ENCODE measurements at regions not wholly inside any gene's neighbourhood (a gene's known extent, or its start where the extent isn't known, plus 50 kb on each side); places are given as distances from the start of the nearest gene placed in this dataset.

DNA sequence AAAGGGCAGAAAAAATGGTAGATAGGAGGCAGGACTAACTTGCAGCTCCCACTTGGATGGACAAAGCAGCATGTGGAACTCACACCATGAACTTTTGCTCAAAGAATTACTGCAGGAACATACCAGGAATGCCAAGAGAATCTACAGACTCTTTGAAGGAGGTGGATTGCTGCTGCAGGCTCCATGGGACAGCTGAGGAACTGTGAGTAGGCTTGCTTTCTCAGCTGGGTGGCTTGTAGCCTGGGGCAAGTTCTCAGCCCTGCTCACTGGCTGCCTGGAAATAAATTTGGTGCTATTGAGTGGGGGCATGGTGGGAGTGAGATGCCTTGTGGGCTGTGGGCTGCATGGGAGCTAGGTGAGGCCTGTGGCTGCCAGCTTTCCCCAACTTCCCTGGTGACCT lies 574.5 kb downstream of the PRELID2 start:
- no peak overlapping the region for H3K4me2 ChIP-seq (ENCODE audit: low read depth, low read length)
- H3K9ac ChIP-seq (ENCODE audit: insufficient read depth, low read depth, low read length): no peak overlapping the region
- no peak for FAIRE-seq
- H3K9me3 ChIP-seq (ENCODE audit: low read length): no peaks in the 10 kb centered on the region
- DNase-seq (ENCODE audit: low spot score): no peak
- no peak overlapping the region for H3K4me3 ChIP-seq (replicated peaks in 1 of 3; ENCODE audit: insufficient read depth in 1 of 3, low read depth in 2 of 3, low read length in 3 of 3)
- no peak overlapping the region for H3K27ac ChIP-seq (ENCODE audit: extremely low read length, insufficient read depth, low read length)
- TF ChIP-seq, protein P1, sequence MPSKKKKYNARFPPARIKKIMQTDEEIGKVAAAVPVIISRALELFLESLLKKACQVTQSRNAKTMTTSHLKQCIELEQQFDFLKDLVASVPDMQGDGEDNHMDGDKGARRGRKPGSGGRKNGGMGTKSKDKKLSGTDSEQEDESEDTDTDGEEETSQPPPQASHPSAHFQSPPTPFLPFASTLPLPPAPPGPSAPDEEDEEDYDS (CRISPR knock-in tag; IDR thresholded peaks at IDR 0.05): no peak
- TF ChIP-seq, protein P2, sequence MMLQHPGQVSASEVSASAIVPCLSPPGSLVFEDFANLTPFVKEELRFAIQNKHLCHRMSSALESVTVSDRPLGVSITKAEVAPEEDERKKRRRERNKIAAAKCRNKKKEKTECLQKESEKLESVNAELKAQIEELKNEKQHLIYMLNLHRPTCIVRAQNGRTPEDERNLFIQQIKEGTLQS (CRISPR knock-in tag; IDR thresholded peaks at IDR 0.05): no peak
- TF ChIP-seq HMG20A (CRISPR knock-in tag; IDR thresholded peaks at IDR 0.05; ENCODE audit: borderline replicate concordance): no peak
- no peak for TF ChIP-seq MIER2 (CRISPR knock-in tag; IDR thresholded peaks at IDR 0.05)
- TF ChIP-seq, protein P3, sequence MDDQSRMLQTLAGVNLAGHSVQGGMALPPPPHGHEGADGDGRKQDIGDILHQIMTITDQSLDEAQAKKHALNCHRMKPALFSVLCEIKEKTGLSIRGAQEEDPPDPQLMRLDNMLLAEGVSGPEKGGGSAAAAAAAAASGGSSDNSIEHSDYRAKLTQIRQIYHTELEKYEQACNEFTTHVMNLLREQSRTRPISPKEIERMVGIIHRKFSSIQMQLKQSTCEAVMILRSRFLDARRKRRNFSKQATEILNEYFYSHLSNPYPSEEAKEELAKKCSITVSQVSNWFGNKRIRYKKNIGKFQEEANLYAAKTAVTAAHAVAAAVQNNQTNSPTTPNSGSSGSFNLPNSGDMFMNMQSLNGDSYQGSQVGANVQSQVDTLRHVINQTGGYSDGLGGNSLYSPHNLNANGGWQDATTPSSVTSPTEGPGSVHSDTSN (CRISPR knock-in tag; IDR thresholded peaks at IDR 0.05; ENCODE audit: borderline replicate concordance): no peak
- TF ChIP-seq, protein P4, sequence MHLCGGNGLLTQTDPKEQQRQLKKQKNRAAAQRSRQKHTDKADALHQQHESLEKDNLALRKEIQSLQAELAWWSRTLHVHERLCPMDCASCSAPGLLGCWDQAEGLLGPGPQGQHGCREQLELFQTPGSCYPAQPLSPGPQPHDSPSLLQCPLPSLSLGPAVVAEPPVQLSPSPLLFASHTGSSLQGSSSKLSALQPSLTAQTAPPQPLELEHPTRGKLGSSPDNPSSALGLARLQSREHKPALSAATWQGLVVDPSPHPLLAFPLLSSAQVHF (CRISPR knock-in tag; IDR thresholded peaks at IDR 0.05): no peak
- no peak for TF ChIP-seq SMAD3 (CRISPR knock-in tag; IDR thresholded peaks at IDR 0.05)
- no peak for TF ChIP-seq ATF7 (IDR thresholded peaks at IDR 0.05)
- no peak for TF ChIP-seq ATF7 (CRISPR knock-in tag; IDR thresholded peaks at IDR 0.05)
- ChIA-PET POLR2A (no interaction called here), CTCF (ENCODE audit: low intra/inter-chr PET ratio, low total read pairs) (no interaction called here)
- H3K4me1 ChIP-seq (ENCODE audit: insufficient read depth, low read length): no peaks in the 10 kb centered on the region
- ATAC-seq: no peak
- no peaks in the 10 kb centered on the region for H4K20me1 ChIP-seq (ENCODE audit: insufficient read depth, low read length)
- H3K79me2 ChIP-seq (ENCODE audit: insufficient read depth, low read length): no peaks in the 10 kb centered on the region
- no peak overlapping the region for H2AFZ ChIP-seq (ENCODE audit: low read length)
- H3K27me3 ChIP-seq (ENCODE audit: control insufficient read depth in 1 of 2, insufficient read depth in 2 of 2, low read length in 2 of 2): no peaks in the 10 kb centered on the region
- no peaks in the 10 kb centered on the region for H3K36me3 ChIP-seq (replicated peaks in 1 of 2; ENCODE audit: control insufficient read depth in 1 of 2, insufficient read depth in 2 of 2, low read length in 2 of 2)
- in situ Hi-C loops (cut with HindIII; ENCODE audit: extremely low pct_ligation_motif_present, low pct_unique_long_range_greater_than_20kb): no loop called here
- no TSS peak for BruUV-seq (replicated peaks)
- intact Hi-C loops (cut with micrococcal nuclease; ENCODE audit: unreplicated experiment): no loop called here

All from HepG2 (cell line).